Activated B cell treated with CpG ODN at 0.5 μM for 24 hours (primary cell): ENCODE measurements at regions not wholly inside any gene's neighbourhood (a gene's known extent, or its start where the extent isn't known, plus 50 kb on each side); places are given as distances from the start of the nearest gene placed in this dataset.

Source experiments
- ATAC-seq: fragments of 200-7000 bp; cut with Tn5 transposase; one replicate; pipeline ENCODE4 v1.10.0; 2021; ENCODE audit warnings: low read depth, mild to moderate bottlenecking, moderate library complexity
- CTCF ChIA-PET: fragments of 350-600 bp; sonication (Branson Sonifier 250); formaldehyde crosslinking; loops from one replicate; lab custom pipeline; 2021; ENCODE audit warnings: antibody characterized with exemption; lab: Charles Lee
- POLR2A ChIA-PET: fragments of 350-600 bp; sonication (Branson Sonifier 250); formaldehyde crosslinking; loops from one replicate; lab custom pipeline; 2021; ENCODE audit warnings: antibody characterized with exemption; lab: Charles Lee
- DNase-seq: peaks from one replicate; pipeline ENCODE4 v3.0.0; 2022
- H3K27ac Mint-ChIP-seq: one replicate; pipeline ENCODE4 v1.8.0; 2020; ENCODE audit warnings: mixed read lengths
- H3K27me3 Mint-ChIP-seq: one replicate; pipeline ENCODE4 v1.8.0; 2021; ENCODE audit warnings: mixed read lengths
- H3K36me3 Mint-ChIP-seq: one replicate; pipeline ENCODE4 v1.8.0; 2021; ENCODE audit warnings: low read depth, mixed read lengths
- H3K4me1 Mint-ChIP-seq: one replicate; pipeline ENCODE4 v1.8.0; 2021; ENCODE audit warnings: mixed read lengths
- H3K4me3 Mint-ChIP-seq: one replicate; pipeline ENCODE4 v1.8.0; 2020; ENCODE audit warnings: mild to moderate bottlenecking, mixed read lengths
- H3K9me3 Mint-ChIP-seq: one replicate; pipeline ENCODE4 v1.8.0; 2020; ENCODE audit warnings: mixed read lengths
- intact Hi-C: fragments of 100-400 bp; cut with micrococcal nuclease; formaldehyde crosslinking; loops from one replicate; pipeline ENCODE4 v1.15.1; 2024
- TF ChIP-seq, protein P1 (sequence below): fragments of 200-600 bp; IDR thresholded peaks from one replicate; pipeline ENCODE4 v1.8.0; 2022; ENCODE audit warnings: antibody characterized with exemption, mild to moderate bottlenecking

DNA sequence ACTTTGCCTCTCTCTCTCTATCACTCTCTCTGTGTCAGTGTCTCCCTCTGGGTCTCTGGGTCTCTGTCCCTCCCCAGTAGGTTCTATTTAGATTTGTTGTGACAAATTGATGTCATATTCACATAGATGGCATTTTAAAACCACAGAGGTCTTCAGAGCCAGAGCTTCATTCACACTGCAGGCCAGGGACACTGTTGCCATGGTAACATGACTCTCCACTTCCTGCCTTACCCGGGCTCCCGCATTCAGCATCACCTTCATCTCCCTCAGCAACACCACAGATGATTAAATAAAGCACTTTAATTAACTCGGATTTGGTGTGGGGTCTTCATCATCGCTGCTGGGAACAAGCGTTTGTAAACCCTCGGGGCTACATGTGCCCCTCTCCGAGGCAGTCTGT lies 132.6 kb downstream of the ETS2 start:
- no peak for DNase-seq
- ChIA-PET CTCF (no interaction called here), POLR2A (no interaction called here)
- TF ChIP-seq, protein P1, sequence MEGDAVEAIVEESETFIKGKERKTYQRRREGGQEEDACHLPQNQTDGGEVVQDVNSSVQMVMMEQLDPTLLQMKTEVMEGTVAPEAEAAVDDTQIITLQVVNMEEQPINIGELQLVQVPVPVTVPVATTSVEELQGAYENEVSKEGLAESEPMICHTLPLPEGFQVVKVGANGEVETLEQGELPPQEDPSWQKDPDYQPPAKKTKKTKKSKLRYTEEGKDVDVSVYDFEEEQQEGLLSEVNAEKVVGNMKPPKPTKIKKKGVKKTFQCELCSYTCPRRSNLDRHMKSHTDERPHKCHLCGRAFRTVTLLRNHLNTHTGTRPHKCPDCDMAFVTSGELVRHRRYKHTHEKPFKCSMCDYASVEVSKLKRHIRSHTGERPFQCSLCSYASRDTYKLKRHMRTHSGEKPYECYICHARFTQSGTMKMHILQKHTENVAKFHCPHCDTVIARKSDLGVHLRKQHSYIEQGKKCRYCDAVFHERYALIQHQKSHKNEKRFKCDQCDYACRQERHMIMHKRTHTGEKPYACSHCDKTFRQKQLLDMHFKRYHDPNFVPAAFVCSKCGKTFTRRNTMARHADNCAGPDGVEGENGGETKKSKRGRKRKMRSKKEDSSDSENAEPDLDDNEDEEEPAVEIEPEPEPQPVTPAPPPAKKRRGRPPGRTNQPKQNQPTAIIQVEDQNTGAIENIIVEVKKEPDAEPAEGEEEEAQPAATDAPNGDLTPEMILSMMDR, result no peak
- no peaks in the 10 kb centered on the region for H3K4me1 Mint-ChIP-seq
- no peaks in the 10 kb centered on the region for H3K36me3 Mint-ChIP-seq
- no peaks in the 10 kb centered on the region for H3K9me3 Mint-ChIP-seq
- no peak overlapping the region for H3K27ac Mint-ChIP-seq
- peaks cover 5% of the 10 kb centered on the region for H3K27me3 Mint-ChIP-seq
- intact Hi-C loops, result no loop called here
- no peak for ATAC-seq
- H3K4me3 Mint-ChIP-seq, result no peak overlapping the region

DNA sequence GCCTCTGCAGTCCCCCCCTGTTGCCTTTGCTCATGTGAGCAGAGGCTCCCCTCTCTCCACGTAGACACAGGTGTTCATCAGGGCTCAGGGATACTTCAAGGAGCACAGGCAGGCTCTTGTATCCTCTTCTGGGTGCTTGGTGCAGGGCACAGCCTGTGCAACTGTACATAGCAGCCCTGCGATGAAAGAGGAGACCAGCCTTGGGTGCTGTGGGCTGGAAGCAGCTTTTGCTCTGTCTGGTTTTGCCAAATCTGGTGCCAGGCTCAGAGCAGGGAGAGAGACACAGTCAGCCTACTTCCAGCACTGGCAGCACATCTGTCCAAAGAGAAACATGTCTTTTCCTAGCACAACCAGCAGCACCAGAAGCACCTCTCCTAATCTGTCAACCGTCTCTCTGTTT lies 132.1 kb downstream of the ETS2 start:
- CTCF ChIA-PET, result no interaction called here
- ATAC-seq (no peak), DNase-seq (no peak)
- Mint-ChIP-seq H3K4me3 (no peak overlapping the region), H3K36me3 (no peaks in the 10 kb centered on the region), H3K9me3 (no peaks in the 10 kb centered on the region), H3K27me3 (peaks cover 5% of the 10 kb centered on the region), H3K4me1 (no peaks in the 10 kb centered on the region), H3K27ac (no peak overlapping the region)
- intact Hi-C loops, result no loop called here
- TF ChIP-seq, protein P1, result no peak
- POLR2A ChIA-PET, result no interaction called here

DNA sequence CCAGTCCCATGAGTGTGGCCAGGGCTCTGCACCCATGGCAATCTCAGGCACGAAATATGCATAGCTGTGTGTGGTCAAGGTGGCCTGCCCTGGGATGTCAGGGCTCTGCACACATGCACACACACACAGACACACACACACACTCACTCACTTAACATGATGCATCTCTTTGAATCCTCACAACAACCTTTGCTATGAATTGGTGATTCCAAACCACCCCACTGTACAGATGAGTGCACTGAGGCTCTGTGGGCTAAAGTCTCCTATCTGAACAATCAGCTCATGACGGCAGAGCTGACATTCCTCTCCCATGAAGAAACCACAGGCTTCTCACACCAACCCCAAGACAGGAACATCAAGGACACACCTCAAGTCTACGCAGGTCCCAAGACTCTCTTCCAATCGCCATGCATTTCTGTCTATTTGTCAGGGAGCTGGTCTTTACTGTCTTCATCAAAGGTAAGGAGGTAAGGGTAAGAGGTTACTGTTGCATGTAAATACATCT lies 131.6 kb downstream of the ETS2 start:
- H3K27ac Mint-ChIP-seq, result no peak overlapping the region
- TF ChIP-seq, protein P1, result no peak
- ChIA-PET CTCF (no interaction called here), POLR2A (no interaction called here)
- no peaks in the 10 kb centered on the region for H3K27me3 Mint-ChIP-seq
- no peak for ATAC-seq
- no peaks in the 10 kb centered on the region for H3K36me3 Mint-ChIP-seq
- H3K4me1 Mint-ChIP-seq, result no peaks in the 10 kb centered on the region
- intact Hi-C loops, result no loop called here
- no peaks in the 10 kb centered on the region for H3K9me3 Mint-ChIP-seq
- no peak overlapping the region for H3K4me3 Mint-ChIP-seq
- no peak for DNase-seq

DNA sequence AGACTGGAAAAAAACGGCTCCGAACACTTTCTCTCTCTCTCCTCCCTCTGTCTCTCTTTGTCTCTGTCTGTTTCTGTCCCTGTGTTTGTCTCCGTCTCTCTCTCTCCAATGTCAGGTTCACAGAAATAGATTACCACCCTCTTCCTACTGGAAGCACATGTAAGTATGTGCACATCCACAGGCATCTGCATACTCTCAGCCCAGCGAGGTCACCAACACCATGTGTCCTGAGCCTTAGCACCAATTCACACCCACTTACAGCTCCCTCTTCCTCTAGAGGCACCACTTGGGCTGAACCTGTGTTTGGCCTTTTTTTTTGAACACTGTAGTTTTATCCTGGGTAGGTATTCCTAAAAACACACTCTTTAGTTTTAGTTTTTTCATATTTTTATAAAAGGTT lies 130.5 kb downstream of the ETS2 start:
- DNase-seq (no peak), ATAC-seq (no peak)
- no peaks in the 10 kb centered on the region for H3K27me3 Mint-ChIP-seq
- H3K4me1 Mint-ChIP-seq, result no peaks in the 10 kb centered on the region
- H3K36me3 Mint-ChIP-seq, result no peaks in the 10 kb centered on the region
- H3K4me3 Mint-ChIP-seq, result no peak overlapping the region
- ChIA-PET POLR2A (interaction anchor here (0.5 kb wide), 1 partner anchor 156 kb away, joined by 3 read pairs; no protein-coding TSS in a partner anchor), CTCF (no interaction called here)
- no peak overlapping the region for H3K27ac Mint-ChIP-seq
- no peaks in the 10 kb centered on the region for H3K9me3 Mint-ChIP-seq
- TF ChIP-seq, protein P1, result no peak
- intact Hi-C loops, result no loop called here

DNA sequence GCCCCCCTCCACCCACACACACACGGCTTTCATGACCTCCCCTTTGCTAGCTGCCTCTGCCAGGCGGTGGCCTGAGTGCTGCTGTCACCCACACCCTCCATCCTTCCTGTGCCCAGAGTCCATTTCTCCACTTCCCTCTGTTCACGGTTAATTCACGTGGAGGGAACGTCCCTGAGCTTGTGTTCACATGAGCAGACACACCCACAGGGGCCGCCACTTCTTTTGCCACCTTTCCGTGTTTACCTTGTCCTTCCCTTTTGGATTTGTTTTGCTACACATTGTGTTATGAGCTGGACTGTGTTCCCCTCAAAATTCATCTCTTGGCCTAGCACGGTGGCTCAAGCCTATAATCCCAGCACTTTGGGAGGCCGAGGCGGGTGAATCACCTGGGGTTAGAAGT lies 128.0 kb downstream of the ETS2 start:
- no peaks in the 10 kb centered on the region for H3K4me1 Mint-ChIP-seq
- ATAC-seq (no peak), DNase-seq (no peak)
- ChIA-PET POLR2A (no interaction called here), CTCF (no interaction called here)
- peaks cover 6% of the 10 kb centered on the region for H3K9me3 Mint-ChIP-seq
- no peak overlapping the region for H3K27ac Mint-ChIP-seq
- H3K36me3 Mint-ChIP-seq, result no peaks in the 10 kb centered on the region
- H3K27me3 Mint-ChIP-seq, result no peaks in the 10 kb centered on the region
- no peak overlapping the region for H3K4me3 Mint-ChIP-seq
- TF ChIP-seq, protein P1, result no peak
- intact Hi-C loops, result no loop called here
